ENCODE measurements at regions not wholly inside any gene's neighbourhood (a gene's known extent, or its start where the extent isn't known, plus 50 kb on each side); places are given as distances from the start of the nearest gene placed in this dataset.
"Not testable (repeated sequence)": the region's sequence is repeated elsewhere in the genome, so short reads cannot be mapped to it uniquely, and the experiment has no call there.

DNA sequence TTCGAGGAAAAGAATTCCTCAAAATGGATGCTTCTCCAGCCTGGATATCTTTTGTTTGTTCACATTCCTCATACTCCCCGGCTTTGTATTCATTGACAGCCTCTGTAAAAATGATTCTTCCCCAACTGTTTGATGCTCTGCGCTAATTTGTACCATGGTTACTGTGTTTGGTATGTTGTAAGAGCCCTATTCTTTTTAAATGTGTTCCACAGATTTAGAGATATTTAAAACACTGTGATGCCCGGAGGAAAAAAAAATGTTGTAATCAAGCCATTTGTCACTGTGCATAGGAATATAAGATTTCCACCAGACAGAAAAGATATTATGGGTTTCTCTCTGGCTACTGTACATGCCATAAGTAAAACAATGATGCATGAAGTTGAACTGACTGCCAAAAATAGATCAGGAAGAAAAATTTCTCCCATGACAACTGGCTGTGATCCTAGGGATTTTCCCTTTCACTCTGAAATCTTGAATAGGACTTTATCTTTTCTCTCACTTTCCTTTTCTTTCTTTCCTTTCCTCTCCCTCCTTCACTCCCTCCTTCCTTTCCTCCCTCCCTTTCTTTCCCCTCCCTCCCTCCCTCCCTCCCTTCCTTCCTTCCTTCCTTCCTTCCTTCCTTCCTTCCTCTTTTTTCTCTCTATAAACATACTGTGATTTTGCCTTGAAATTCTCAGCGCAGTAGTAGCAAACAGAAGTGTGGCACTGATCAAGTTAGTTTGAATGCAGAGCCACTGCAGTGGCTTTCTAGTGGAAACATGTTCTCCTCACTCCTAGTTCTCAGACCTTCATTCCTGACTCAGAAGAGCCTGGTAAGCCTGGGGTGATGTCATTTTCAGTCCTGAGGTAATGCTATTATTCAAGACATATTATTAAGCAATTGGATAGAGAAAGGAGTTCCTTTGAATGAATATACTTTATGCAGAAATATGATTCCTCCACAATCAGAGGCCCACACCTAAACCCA is 254.9 kb upstream of the TBL1XR1 start:
- TF ChIP-seq, protein P1, sequence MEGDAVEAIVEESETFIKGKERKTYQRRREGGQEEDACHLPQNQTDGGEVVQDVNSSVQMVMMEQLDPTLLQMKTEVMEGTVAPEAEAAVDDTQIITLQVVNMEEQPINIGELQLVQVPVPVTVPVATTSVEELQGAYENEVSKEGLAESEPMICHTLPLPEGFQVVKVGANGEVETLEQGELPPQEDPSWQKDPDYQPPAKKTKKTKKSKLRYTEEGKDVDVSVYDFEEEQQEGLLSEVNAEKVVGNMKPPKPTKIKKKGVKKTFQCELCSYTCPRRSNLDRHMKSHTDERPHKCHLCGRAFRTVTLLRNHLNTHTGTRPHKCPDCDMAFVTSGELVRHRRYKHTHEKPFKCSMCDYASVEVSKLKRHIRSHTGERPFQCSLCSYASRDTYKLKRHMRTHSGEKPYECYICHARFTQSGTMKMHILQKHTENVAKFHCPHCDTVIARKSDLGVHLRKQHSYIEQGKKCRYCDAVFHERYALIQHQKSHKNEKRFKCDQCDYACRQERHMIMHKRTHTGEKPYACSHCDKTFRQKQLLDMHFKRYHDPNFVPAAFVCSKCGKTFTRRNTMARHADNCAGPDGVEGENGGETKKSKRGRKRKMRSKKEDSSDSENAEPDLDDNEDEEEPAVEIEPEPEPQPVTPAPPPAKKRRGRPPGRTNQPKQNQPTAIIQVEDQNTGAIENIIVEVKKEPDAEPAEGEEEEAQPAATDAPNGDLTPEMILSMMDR (IDR thresholded peaks at IDR 0.05; ENCODE audit: low read depth, low read length): no peak
- in situ Hi-C loops (cut with HindIII; ENCODE audit: low sequenced_read_pairs): no loop called here
- H3K4me3 ChIP-seq (ENCODE audit: low read depth, low read length): no peak overlapping the region
- peak; percentile 93 for DNase-seq (ENCODE audit: low read depth, low spot score)

DNA sequence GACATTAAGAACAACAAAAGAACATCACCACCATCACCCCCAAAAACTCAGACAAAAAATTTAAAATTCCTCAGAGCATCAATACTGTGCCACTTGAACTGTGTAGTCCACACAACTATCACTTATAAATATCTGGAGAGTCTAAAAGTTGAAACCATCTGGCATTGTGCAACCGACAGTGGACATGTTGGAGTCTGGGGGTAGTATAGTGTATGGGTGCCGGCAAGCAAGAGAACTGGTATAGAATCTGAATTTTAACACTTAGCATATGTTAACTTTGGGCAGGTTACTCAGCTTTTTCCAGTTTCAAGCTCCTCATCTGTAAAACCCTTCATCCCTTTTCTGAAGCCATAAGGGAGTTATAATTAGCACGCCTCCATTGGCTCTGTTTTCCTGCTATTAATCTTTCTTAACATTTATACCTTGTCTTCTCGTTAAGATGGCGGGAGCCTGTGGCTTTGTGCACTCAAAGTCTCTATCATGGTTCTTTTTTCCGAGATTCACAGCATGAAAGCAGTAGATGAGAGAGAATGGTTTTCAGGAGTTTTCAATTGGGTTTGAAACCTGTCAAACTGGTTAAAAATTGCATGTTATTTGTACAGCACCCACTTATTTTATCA is 255.7 kb upstream of the TBL1XR1 start:
- TF ChIP-seq, protein P1 (IDR thresholded peaks at IDR 0.05; ENCODE audit: low read depth, low read length): no peak
- no peak overlapping the region for H3K4me3 ChIP-seq (ENCODE audit: low read depth, low read length)
- no peak for DNase-seq (ENCODE audit: low read depth, low spot score)
- in situ Hi-C loops (cut with HindIII; ENCODE audit: low sequenced_read_pairs): no loop called here

DNA sequence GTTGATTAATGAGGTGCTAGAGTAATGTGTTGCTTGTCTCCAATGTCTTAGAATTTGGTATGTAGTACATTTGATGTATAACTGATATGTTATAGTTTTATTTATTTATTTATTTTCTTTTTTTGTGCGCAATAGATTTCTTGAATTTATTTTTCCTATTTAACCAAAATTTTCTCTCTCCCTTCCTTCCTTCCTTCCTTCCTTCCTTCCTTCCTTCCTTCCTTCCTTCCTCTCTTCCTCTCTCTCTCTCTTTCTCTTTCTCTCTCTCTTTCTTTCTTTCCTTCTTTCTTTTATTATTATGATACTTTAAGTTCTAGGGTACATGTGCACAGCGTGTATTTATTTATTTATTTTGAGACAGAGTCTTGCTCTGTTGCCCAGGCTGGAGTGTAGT is 256.2 kb upstream of the TBL1XR1 start:
- in situ Hi-C loops (cut with HindIII; ENCODE audit: low sequenced_read_pairs): no loop called here

DNA sequence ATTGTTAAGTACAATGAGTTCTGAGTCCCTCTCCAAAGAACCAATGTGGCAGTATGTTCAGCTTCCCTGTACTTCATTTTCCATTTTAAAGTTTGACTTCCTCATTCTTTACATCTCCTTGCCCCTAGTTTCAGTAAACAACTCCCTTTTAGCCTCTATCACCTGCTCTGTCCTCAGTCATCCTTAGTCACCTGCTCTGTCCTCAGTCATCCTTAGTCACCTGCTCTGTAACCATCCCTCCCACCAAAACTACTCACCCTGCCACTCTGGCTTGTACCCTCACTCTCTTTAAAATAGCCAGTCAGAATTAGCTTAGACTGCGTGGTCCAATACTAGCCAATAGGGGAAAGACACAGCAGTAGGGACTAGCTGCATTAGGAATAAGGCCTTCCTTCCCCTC is 259.9 kb upstream of the TBL1XR1 start:
- in situ Hi-C loops (cut with HindIII; ENCODE audit: low sequenced_read_pairs); DNase-seq (ENCODE audit: low read depth, low spot score); H3K4me3 ChIP-seq (ENCODE audit: low read depth, low read length): not testable (repeated sequence)

More for the DNA sequence above, 256.2 kb upstream of the TBL1XR1 start:
- H3K4me3 ChIP-seq (ENCODE audit: low read depth, low read length): no peak overlapping the region
- TF ChIP-seq, protein P1 (IDR thresholded peaks at IDR 0.05; ENCODE audit: low read depth, low read length): no peak
- DNase-seq (ENCODE audit: low read depth, low spot score): no peak

DNA sequence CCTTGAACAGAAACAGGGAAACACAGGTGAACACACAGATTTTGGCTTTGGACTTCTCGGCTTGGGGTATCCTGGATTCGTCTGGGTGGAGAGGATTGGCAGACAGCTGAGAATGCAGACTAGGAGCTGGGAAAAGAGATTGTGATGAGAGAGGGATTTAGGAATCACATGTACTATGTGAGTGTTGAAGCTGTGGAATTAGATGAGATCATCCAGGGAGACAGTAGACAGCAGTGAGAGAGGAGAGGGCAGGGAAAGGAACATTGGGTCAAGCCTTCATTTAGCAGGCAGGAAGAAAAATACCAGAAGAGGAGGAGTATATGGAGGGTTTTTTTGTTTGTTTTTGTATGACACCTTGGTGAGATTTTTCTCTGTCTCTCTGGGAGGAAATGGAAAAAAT is 262.1 kb upstream of the TBL1XR1 start:
- no peak overlapping the region for H3K4me3 ChIP-seq (ENCODE audit: low read depth, low read length)
- TF ChIP-seq, protein P1 (IDR thresholded peaks at IDR 0.05; ENCODE audit: low read depth, low read length): no peak
- peak; percentile 87 for DNase-seq (ENCODE audit: low read depth, low spot score)
- in situ Hi-C loops (cut with HindIII; ENCODE audit: low sequenced_read_pairs): no loop called here

DNA sequence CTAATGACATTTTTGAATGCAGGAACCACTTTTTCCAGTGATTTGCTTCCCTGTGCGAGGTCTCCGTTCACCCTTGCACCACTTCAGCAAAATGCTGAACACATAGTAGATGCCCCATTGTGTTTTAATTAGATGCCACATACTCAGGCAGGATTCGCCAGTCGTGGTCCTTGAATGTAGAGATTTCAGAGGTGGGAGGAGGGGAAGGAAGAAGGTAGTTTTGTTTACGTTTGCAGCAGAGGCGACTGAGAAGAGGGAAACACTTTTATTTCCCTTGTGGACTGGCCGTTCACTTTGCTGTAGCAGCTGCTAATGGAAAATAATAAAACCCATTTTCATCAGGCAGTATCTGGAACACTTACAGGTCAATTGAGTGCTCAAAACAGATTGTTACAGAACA is 262.8 kb upstream of the TBL1XR1 start:
- no peak overlapping the region for H3K4me3 ChIP-seq (ENCODE audit: low read depth, low read length)
- DNase-seq (ENCODE audit: low read depth, low spot score): no peak
- in situ Hi-C loops (cut with HindIII; ENCODE audit: low sequenced_read_pairs): no loop called here
- TF ChIP-seq, protein P1 (IDR thresholded peaks at IDR 0.05; ENCODE audit: low read depth, low read length): no peak

DNA sequence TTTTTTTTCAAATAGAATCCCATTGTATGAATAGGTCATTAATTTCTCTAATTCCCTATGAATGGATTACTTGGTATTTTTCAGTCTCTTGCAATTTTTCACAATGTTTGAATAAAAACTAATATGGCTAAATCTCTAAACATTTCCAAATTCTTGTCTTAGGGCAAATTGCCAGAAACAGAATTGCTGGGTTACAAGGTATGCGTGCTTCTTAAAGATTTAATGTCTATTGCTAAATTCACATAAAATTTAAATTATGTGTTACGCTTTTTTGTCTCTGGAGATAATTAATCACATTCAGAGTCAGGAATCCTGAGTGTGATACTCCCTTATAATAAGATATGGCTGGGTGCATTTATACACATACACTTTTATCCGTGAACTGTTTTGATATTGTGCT is 264.5 kb upstream of the TBL1XR1 start:
- no peak for DNase-seq (ENCODE audit: low read depth, low spot score)
- no peak overlapping the region for H3K4me3 ChIP-seq (ENCODE audit: low read depth, low read length)
- in situ Hi-C loops (cut with HindIII; ENCODE audit: low sequenced_read_pairs): no loop called here
- TF ChIP-seq, protein P1 (IDR thresholded peaks at IDR 0.05; ENCODE audit: low read depth, low read length): no peak

DNA sequence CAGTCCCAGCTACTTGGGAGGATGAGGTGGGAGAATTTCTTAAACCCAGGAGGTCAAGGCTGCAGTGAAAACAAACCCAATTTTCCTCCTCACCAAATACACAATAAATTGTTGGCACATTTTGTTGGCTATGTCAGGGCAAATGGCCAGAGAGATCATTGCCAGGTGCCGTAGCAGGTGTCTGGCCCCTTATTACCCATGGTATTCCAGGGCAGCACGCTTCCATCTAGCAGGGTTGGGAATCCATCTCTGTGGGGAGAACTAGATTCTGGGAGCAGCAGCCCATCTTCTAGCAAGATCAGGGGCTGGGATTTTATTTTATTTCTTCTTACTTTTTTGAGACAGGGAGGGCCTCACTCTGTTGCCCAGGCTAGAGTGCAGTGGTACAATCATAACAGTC is 266.1 kb upstream of the TBL1XR1 start:
- in situ Hi-C loops (cut with HindIII; ENCODE audit: low sequenced_read_pairs); DNase-seq (ENCODE audit: low read depth, low spot score); H3K4me3 ChIP-seq (ENCODE audit: low read depth, low read length): not testable (repeated sequence)

Data from astrocyte of the spinal cord (primary cell).